ENCODE measurements at regions not wholly inside any gene's neighbourhood (a gene's known extent, or its start where the extent isn't known, plus 50 kb on each side); places are given as distances from the start of the nearest gene placed in this dataset.

DNA sequence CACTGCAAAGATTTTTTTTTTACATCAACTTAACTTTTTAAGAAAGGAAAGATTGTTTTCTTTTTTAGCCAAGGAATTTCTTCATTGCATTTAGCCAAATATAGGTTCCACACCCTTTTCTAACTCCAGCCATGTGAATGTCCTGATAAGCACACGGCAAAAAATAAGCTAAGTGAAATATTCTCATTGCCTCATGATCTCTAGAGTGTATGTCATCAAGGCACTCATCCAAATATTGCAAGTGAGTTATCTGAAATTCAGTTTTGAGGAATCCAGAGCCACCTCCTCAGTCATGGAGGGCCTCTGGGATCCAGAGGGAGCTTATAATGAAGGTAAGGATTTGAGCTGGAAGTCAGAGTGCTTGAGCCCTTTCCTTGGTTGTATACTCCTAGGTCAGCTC, 80.0 kb downstream of the BLID start:
- TF ChIP-seq, protein P1, sequence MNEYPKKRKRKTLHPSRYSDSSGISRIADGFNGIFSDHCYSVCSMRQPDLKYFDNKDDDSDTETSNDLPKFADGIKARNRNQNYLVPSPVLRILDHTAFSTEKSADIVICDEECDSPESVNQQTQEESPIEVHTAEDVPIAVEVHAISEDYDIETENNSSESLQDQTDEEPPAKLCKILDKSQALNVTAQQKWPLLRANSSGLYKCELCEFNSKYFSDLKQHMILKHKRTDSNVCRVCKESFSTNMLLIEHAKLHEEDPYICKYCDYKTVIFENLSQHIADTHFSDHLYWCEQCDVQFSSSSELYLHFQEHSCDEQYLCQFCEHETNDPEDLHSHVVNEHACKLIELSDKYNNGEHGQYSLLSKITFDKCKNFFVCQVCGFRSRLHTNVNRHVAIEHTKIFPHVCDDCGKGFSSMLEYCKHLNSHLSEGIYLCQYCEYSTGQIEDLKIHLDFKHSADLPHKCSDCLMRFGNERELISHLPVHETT (CRISPR knock-in tag; conservative IDR thresholded peaks at IDR 0.05): no peak
- no peak for TF ChIP-seq MXI1 (IDR thresholded peaks at IDR 0.05; ENCODE audit: borderline replicate concordance, low read depth, low read length)
- TF ChIP-seq ZZZ3 (CRISPR knock-in tag; IDR thresholded peaks at IDR 0.05; ENCODE audit: borderline replicate concordance): no peak
- TF ChIP-seq, protein P2, sequence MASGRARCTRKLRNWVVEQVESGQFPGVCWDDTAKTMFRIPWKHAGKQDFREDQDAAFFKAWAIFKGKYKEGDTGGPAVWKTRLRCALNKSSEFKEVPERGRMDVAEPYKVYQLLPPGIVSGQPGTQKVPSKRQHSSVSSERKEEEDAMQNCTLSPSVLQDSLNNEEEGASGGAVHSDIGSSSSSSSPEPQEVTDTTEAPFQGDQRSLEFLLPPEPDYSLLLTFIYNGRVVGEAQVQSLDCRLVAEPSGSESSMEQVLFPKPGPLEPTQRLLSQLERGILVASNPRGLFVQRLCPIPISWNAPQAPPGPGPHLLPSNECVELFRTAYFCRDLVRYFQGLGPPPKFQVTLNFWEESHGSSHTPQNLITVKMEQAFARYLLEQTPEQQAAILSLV (CRISPR knock-in tag; IDR thresholded peaks at IDR 0.05; ENCODE audit: borderline replicate concordance): no peak
- no peak for TF ChIP-seq CREM (IDR thresholded peaks at IDR 0.05)
- TF ChIP-seq CREM (CRISPR knock-in tag; IDR thresholded peaks at IDR 0.05): no peak
- TF ChIP-seq HNF4A (CRISPR knock-in tag; IDR thresholded peaks at IDR 0.05): no peak
- TF ChIP-seq, protein P3, sequence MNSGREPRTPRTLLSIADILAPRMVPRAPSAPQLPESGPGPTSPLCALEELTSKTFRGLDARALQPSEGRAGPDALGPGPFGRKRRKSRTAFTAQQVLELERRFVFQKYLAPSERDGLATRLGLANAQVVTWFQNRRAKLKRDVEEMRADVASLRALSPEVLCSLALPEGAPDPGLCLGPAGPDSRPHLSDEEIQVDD (CRISPR knock-in tag; IDR thresholded peaks at IDR 0.05; ENCODE audit: borderline replicate concordance): no peak
- TF ChIP-seq POLR2A (IDR thresholded peaks at IDR 0.05; ENCODE audit: insufficient read depth in 1 of 2, low read depth in 2 of 2, low read length in 2 of 2): no peak
- TF ChIP-seq CHCHD3 (CRISPR knock-in tag; IDR thresholded peaks at IDR 0.05): no peak
- TF ChIP-seq, protein P4, sequence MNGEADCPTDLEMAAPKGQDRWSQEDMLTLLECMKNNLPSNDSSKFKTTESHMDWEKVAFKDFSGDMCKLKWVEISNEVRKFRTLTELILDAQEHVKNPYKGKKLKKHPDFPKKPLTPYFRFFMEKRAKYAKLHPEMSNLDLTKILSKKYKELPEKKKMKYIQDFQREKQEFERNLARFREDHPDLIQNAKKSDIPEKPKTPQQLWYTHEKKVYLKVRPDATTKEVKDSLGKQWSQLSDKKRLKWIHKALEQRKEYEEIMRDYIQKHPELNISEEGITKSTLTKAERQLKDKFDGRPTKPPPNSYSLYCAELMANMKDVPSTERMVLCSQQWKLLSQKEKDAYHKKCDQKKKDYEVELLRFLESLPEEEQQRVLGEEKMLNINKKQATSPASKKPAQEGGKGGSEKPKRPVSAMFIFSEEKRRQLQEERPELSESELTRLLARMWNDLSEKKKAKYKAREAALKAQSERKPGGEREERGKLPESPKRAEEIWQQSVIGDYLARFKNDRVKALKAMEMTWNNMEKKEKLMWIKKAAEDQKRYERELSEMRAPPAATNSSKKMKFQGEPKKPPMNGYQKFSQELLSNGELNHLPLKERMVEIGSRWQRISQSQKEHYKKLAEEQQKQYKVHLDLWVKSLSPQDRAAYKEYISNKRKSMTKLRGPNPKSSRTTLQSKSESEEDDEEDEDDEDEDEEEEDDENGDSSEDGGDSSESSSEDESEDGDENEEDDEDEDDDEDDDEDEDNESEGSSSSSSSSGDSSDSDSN (CRISPR knock-in tag; IDR thresholded peaks at IDR 0.05): no peak
- no peak for TF ChIP-seq CBX1 (IDR thresholded peaks at IDR 0.05; ENCODE audit: low read depth)
- no peak for TF ChIP-seq EP300 (IDR thresholded peaks at IDR 0.05; ENCODE audit: low read depth in 2 of 2, low read length in 2 of 2)
- no peak for TF ChIP-seq EP300 (CRISPR knock-in tag; IDR thresholded peaks at IDR 0.05; ENCODE audit: borderline replicate concordance)
- TF ChIP-seq, protein P5, sequence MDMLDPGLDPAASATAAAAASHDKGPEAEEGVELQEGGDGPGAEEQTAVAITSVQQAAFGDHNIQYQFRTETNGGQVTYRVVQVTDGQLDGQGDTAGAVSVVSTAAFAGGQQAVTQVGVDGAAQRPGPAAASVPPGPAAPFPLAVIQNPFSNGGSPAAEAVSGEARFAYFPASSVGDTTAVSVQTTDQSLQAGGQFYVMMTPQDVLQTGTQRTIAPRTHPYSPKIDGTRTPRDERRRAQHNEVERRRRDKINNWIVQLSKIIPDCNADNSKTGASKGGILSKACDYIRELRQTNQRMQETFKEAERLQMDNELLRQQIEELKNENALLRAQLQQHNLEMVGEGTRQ (IDR thresholded peaks at IDR 0.05; ENCODE audit: low read depth, low read length): no peak
- TF ChIP-seq, protein P5 (CRISPR knock-in tag; IDR thresholded peaks at IDR 0.05; ENCODE audit: borderline replicate concordance): no peak

Measured in HepG2 (cell line).